CD4-positive, alpha-beta T cell treated with Interleukin-21 for 1 hour (primary cell): ENCODE measurements at regions not wholly inside any gene's neighbourhood (a gene's known extent, or its start where the extent isn't known, plus 50 kb on each side); places are given as distances from the start of the nearest gene placed in this dataset.

Source experiments
- DNase-seq: peaks from one replicate; pipeline ENCODE4 v3.0.0-alpha.2; 2020

DNA sequence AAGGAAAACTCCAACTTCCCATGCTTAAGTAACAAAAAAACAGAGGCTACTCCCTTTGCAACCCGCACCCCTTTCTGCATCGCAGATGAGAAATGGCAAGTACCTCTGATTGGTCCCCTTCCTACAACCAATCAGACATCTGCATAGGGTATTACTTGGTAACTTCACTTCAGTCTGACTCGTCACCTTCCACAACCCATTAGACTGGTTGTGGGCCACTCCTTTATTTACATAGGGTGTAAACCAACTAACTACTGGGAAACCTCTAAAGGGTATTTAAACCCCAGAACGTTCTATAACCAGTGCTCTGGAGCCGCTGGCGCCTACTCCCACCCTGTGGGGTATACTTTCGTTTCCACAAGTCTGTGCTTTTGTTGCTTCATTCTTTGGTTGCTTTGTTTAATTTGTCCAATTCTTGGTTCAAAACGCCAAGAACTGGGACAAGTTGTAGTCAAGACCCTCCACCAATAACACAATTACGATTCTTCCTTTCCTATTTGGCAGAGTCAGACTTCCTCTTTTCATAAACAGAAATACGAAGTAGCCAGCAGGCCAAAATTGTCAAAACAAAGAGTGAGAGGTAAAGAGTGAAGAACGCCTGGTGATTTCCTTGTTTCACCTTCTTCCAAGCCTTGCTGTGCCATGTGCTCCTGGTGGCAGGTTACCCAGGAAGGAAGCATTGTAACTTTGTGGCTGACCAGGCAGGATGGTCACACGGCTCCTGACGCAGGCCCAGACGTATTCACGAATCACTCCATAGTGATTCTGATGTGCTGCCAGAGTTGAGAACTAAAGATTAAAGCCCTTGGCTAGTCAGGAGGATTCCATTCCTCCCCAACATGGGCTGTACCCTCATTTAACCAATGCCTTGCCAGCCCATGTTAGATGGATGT is 477.4 kb downstream of the ARHGEF28 start:
- no peak for DNase-seq

DNA sequence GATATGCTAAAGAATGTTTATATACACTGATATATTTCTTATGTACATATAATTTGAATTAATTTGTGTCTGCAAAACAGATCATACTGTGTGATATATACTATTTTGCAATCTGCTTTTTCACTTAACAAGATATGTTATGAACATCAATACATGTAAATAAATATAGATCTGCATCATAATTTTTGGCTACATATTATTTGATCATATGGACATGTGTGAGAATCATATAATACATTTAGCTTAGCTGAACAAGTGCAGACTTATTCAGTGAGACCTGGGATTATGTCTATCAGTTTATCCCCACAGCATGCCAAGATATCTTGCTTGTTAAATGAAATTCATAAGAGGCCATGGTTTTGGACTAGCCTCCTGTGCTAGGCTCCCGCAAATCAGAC is 474.3 kb downstream of the ARHGEF28 start:
- no peak for DNase-seq

DNA sequence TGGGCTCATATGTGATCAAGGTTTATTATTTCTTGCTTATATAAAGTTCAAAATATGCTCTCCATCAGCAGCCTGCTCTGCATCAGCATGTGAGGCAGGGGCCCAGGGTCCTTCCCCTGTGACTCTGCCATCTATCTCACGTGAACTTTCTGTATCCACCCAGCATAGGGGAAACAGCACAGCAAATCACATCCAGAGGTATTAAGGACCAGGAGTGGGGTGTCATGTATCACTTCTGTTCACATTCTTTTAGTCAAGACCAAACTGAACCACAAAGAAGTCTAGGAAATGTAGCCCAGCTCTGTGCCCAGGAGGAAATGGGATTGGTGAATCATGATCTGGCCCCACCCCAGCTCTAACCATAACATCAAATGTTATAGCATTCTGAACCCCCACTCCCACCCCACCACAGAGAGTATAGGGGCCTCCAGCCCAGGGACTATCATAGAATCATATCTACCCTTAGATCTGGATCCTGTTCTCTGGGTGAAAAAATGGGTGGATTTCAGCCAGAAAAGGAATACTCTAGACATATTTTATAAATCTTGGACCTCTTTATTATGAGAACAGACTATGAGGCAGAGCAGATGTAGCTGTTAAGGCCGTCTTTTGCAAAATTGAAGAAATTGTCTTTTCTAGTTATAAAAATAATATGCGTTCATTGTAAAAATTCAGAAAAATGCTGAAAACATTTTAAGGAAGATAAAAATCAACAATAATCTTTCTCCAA is 473.7 kb downstream of the ARHGEF28 start:
- no peak for DNase-seq

DNA sequence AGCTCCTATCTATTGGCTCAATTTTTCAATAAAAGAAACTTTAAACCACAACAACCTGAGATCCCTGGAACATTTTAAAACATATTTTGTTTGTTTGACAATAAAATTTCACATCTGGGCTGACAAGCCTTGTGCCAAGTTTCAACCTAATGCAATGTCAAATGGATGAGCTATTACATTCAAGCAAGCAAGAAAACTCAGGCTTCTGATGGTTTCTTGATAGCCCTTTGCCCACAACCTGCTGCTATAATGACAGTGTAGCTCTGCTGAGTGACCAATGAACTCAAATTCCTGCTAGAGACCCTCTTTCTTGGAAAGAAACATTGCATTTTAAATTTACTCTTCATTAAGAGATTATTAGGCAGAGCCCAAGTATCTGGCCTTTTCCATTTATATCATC is 472.9 kb downstream of the ARHGEF28 start:
- DNase-seq: no peak

DNA sequence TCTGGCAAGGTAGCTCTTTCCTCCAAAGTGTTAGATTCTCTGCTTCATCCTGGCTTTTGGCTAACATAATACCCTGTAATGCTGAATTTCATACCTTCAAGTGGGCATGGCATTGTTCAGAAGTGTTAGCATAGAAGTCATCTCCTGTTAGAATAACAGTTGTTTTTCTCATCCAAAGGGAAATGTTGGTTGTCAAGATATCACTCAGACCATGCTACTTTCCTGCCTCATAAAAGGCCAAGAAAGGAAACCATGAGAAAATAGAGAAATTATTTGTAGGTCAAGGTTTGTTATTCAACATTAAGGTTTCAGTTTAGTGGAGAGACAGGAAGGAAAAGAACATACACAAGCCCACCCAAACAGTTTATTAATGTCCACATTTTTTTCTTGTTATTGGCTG is 472.5 kb downstream of the ARHGEF28 start:
- no peak for DNase-seq

GRCh38 chr5:74096325-74096724 is 470.3 kb downstream of the ARHGEF28 start:
- no peak for DNase-seq

DNA sequence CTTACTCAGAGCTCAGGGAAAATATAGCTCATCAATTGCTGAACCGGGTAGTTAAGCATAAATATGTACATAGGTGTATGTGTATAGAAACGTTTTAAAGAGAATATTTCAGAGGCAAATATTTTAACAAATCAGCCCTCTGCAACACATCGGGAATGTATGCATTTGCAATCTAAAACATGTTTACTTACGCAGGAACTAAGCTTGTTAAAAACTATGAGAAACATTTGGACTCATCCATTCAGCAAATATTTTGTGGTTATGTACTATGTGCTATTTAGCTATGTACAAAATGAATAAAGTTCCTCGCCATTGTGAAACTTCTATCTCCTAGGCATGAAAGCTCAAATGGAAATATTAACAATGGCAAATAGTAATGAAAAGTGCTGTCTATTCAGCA is 469.9 kb downstream of the ARHGEF28 start:
- DNase-seq: no peak

DNA sequence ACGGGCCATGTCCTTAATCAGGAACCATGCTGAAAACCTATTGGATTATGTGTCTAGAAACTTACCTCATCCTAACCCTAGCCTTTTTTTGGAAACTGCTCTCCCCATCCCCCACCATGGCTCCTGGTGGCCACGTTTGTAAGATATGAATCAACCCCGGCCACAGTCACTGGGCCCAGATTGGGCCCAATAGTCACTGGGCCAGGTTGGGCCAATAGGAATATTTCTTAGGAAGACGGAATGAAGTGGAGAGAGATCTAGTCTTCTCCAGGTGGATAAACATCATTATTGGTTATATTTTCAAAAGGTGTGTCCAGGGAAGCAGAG is 468.7 kb downstream of the ARHGEF28 start:
- DNase-seq: no peak

GRCh38 chr5:74094096-74094781 is 468.2 kb downstream of the ARHGEF28 start:
- no peak for DNase-seq

- no peak for DNase-seq
These were observed 467.6 kb downstream of the ARHGEF28 start for GRCh38 chr5:74093561-74093960.

DNA sequence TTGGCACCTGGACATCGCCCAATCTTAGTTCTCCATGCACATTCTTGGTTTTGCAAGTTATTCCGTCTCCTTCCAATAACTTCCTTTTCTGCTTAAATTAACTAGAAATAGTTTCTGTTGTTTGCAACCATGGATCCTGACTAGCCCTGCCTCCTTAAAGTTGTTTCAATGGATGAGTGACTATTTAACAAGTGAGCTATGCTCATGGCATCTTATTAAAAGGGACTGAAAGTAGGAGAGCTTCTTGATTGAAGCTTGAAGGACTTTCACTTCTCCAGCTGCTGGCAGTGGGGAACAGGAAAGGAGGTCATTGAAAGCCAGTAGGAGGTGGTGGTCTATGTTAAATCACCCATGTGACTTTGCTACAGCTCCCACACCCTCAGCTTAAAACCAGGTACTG is 466.8 kb downstream of the ARHGEF28 start:
- no peak for DNase-seq

- no peak for DNase-seq
These were observed 459.8 kb downstream of the ARHGEF28 start for GRCh38 chr5:74085782-74086181.

DNA sequence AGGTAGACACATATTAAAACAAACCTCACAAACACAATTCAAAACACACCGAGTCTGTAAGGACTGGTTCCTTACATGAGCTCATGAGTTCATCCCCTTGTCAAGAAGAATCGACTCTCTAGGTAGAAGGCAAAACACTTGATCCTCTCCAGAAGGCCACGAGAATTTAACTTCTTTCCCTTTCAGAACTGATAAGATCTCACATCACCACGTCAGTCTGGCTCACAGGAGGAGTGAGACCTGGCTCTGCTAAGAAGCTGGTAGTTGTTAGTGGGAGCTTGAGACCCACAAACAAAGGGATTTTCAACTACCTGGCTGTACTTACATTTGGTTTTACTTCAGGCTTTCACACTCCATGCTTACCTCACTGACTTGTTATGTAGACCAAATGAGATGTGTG is 459.2 kb downstream of the ARHGEF28 start:
- DNase-seq: no peak

- DNase-seq: no peak
These were observed 457.2 kb downstream of the ARHGEF28 start for GRCh38 chr5:74083096-74083791.

DNA sequence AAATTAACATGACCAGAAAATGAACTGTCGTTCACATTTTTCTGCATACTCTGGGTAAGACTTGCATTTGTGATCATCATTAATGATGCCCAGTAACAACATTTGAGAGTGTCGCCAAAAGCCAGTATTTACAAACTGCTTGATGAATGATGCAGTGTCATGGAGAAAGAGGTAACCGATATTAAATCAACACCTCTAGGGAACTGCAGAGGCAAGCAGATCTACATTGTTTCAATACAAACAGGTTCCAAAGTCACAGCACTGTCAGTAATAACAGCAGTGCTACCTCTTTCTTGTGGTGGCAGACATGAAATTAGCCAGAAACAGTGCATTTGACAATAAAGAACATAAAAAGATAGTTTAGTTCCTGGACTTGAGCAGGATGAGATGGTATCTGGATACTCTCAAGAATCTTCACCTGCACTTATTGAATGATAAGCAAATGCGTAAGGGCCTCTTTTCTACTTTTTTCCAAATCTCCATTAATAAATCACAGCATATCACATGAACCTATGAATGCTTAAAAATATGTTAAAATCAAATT is 456.6 kb downstream of the ARHGEF28 start:
- no peak for DNase-seq

GRCh38 chr5:74081126-74081525 is 455.1 kb downstream of the ARHGEF28 start:
- no peak for DNase-seq

GRCh38 chr5:74079971-74080556 is 454.1 kb downstream of the ARHGEF28 start:
- no peak for DNase-seq

DNA sequence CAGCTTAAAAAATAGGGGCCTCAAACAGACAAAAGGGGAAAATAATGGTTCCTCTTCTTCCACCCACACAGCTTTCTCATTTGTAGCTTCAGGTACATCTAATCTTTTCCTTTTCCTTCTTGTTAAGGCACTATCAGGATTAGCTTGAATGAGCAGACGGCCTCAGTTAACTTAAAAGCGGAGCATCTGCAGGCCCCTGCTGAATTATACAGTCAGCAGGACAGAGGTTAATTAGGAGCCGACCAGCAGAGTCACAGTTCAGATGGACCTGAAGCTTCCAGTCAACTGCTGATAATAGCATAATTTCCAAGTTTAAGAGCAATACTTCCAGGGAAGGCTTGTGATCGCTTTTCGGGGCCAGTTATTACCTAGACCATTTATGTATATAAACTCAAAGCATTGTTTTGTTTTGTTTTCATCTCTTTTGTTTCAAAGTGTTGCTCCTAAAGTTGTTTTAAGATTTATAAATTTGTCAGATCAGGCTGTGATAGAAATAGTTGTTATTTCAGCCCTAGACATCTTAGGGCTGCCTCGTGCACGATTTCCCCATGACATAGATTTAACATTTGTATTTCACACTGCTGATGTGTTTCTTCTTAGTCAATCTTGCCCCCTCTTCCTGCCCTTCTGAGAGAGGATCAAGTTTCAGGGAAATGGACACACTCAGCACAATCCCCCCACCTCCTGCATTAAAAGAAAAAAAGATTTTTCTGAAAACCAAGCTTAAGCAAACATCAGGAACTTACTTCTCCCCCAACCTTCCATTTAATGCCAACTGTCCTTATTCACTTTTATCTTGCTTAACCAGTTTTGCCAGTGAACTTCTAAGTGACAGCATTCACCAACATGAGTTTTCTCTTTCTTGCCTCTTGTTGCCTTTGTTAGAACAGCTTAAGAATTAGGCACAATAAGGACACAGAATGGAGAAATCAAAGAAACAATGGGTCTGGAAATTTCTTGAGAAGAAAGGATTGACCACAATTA is 449.8 kb downstream of the ARHGEF28 start:
- no peak for DNase-seq

DNA sequence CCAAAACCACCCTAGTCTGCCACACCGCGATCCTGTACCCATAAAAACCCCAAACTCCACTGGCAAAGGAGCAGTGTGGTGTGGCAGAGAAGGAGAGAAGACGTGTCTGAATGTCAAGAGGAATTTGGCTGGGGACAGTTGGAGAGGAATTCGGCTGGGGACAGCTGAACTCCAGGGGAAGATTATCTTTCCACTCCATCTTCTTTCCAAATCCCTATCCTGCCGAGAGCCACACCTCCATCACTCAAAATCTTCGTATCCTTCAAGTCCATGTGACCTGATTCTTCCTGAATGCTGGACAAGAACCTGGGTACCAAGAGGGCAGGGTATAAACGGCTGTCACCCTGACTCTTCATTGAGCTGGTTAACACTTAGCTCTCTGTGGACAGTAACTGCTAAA is 448.1 kb downstream of the ARHGEF28 start:
- DNase-seq: no peak

DNA sequence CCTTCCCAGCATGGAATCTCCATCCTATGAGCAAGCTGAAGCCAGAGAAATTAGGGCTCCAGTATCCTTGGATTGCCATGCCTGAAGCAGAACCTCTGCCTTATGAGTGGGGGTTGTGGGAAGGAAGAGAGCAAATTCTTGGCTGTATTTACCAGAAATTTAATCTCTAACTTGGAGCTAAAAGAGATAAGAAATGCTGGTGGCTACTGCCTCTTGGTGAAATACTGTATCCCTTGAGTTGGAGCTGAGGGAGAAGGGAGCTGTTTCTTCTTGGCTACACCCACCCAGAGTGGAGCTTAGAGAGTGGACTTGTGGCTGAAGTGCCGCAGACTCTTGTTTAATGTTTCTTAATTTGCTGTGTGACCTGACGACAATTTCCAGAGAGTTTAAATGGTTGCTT is 447.3 kb downstream of the ARHGEF28 start:
- DNase-seq: no peak

DNA sequence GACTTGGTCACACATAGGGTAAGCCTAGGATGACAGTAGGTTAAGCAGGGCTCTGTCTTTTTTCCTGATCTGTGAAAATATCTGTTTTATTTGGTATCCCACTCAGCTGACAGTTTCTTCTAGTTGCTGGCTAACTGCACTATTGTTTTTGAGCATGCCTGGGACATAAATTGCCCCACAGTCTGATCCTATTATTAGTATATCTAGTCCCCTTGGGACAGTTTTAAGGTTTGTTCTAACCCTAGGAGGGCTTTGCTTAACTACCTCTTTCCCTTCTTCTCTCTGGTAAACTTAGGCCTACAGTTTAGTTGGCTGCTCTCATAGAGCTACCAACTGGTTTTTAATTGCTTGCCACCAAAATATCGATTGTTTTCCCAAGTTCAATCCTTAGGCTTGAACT is 446.6 kb downstream of the ARHGEF28 start:
- no peak for DNase-seq
